MM.1S (cell line): ENCODE measurements at regions not wholly inside any gene's neighbourhood (a gene's known extent, or its start where the extent isn't known, plus 50 kb on each side); places are given as distances from the start of the nearest gene placed in this dataset.

Experiments used
- EZH2 ChIP-seq: fragments of 300-600 bp; sonication (generic); optimal IDR thresholded peaks from 2 replicates; pipeline ENCODE3; 2017; ENCODE audit warnings: low read depth, mild to moderate bottlenecking, antibody characterized with exemption, low read length, mixed read lengths
- EZH2phosphoT487 ChIP-seq: fragments of 300-600 bp; sonication (generic); IDR thresholded peaks from 2 replicates; pipeline ENCODE4 v1.6.1; 2018; ENCODE audit warnings: antibody characterized with exemption, low read length
- TF ChIP-seq, protein P1 (sequence below): fragments of 300-600 bp; sonication (generic); IDR thresholded peaks from 2 replicates; pipeline ENCODE4 v1.5.1; 2016; ENCODE audit warnings: antibody characterized with exemption, low read length, mixed read lengths

DNA sequence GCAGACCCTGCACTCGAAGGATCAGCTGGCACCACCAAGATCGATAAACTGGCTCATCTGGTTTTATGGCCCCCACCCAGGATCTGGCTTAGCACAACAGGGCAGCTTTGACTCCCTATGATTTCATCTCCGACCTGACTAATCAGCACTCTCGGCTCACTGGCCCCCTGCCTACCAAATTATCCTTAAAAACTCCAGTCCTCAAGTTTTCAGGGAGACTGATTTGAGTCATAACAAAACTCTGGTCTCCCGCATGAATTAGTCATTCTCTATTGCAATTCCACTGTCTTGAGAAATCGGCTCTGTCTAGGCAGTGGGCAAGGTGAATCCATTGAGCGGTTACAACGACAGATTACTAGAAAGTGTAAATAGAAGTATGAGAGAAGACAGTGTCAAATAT, 521.9 kb upstream of the RGMA start:
- TF ChIP-seq EZH2 = no peak
- TF ChIP-seq, protein P1, sequence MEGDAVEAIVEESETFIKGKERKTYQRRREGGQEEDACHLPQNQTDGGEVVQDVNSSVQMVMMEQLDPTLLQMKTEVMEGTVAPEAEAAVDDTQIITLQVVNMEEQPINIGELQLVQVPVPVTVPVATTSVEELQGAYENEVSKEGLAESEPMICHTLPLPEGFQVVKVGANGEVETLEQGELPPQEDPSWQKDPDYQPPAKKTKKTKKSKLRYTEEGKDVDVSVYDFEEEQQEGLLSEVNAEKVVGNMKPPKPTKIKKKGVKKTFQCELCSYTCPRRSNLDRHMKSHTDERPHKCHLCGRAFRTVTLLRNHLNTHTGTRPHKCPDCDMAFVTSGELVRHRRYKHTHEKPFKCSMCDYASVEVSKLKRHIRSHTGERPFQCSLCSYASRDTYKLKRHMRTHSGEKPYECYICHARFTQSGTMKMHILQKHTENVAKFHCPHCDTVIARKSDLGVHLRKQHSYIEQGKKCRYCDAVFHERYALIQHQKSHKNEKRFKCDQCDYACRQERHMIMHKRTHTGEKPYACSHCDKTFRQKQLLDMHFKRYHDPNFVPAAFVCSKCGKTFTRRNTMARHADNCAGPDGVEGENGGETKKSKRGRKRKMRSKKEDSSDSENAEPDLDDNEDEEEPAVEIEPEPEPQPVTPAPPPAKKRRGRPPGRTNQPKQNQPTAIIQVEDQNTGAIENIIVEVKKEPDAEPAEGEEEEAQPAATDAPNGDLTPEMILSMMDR = no peak
- TF ChIP-seq EZH2phosphoT487 = no peak
